HG02623 (cell line): ENCODE measurements at regions not wholly inside any gene's neighbourhood (a gene's known extent, or its start where the extent isn't known, plus 50 kb on each side); places are given as distances from the start of the nearest gene placed in this dataset.

Source experiments
- ATAC-seq: cut with Tn5 transposase; IDR thresholded peaks from one replicate; pipeline ENCODE4 v1.9.1; 2021; ENCODE audit warnings: moderate library complexity; ENCODE audit not compliant: unreplicated experiment

- ATAC-seq: no peak
Measured at GRCh38 chr5:112653638-112654205, 84.0 kb upstream of the APC start.

DNA sequence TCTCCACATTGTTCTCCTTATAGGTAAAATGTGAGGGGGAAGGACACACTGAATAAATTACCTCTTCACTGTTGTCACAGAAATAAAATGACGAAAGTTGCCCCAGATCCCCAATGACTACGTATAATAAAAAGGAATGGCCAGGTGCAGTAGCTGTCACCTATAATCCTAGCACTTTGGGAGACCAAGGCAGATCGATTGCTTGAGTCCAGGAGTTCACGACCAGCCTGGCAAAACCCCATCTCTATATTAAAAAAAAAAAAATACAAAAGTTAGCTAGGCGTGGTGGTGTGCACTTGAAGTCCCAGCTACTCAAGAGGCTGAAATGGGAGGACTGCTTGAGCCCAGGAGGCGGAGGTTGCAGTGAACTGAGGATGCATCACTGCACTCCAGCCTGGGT, 82.2 kb upstream of the APC start:
- ATAC-seq: no peak

GRCh38 chr5:112656451-112656850, 81.2 kb upstream of the APC start:
- ATAC-seq: no peak

DNA sequence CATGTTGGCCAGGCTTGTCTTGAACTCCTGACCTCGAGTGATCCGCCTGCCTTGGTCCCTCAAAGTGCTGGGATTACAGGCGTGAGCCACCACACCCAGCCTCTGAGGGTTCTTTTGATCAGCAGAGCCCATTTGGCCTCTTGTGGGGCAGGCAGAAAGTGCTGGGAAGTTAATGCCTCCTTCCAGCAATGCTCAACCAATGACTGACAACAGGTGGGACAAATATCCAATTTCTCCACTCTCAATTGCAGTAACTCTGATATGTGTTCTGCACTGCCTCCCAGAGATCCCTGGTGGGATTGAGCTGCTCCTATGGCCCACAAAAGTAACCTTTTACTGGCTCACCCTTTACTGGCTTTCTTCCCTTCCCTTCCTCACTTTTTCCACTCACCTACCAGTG, 79.9 kb upstream of the APC start:
- ATAC-seq: no peak

GRCh38 chr5:112660359-112660758, 77.3 kb upstream of the APC start:
- ATAC-seq: no peak

GRCh38 chr5:112663146-112663545, 74.5 kb upstream of the APC start:
- ATAC-seq: no peak

- ATAC-seq: no peak
Measured at GRCh38 chr5:112668016-112668415, 69.7 kb upstream of the APC start.

DNA sequence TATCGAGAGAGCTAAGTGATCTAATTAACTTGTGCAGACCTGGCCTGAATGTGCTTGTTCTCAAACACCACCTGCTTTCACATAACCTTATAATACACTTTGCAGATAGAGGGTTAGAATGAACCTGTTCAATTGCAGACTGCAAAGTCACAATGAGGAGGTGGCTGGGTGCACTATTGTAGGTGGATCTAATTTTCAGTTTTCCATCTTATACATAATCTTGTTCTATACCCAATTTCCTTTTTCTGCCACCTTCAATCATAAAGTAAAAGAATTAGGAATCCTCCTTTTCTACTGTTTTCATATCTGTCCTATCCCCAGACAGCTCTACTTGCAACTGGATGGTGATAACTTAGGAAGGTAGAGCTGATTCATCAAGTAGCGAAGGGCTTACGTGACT, 68.8 kb upstream of the APC start:
- no peak for ATAC-seq

- ATAC-seq: no peak
Measured at GRCh38 chr5:112669328-112669963, 68.2 kb upstream of the APC start.

DNA sequence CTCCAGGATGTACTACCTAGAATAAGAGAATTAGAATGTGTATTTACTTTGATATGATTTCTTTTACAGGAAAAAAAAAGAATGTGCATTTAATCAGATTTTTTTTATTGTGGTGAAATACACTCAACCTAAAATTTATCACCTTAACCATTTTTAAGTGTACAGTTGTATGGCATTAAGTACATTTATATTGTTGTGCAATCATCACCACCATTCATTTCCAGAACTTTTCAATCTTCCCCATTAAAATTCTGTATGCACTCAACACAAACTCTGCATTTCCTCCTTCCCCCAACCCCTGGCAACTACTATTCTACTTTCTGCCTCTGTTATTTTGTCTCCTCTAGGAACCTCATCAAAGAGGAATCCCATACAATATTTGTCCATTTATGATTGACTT, 66.0 kb upstream of the APC start:
- ATAC-seq: no peak

DNA sequence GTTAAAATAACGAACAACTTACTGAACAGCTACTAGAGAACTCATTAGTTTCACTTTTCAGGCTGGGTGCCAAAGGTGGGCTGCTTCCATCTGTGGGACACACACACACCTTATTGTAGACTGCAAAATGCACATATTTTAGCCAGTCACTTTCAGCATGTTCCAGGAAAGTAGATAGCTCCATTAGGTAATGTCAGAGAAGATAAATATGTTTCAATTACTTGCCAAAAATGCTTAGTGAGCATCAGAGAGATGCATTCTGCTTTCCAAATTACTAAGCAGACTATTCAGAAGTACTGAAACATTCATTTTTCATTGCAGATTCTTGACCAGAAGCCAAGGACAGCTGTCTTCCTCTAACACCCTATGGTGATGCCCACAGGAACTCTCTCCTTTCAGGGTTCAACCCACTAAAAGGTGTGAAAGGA, 56.2 kb upstream of the APC start:
- no peak for ATAC-seq

GRCh38 chr5:112682621-112683061, 55.0 kb upstream of the APC start:
- no peak for ATAC-seq

- ATAC-seq: no peak
Measured at GRCh38 chr5:112684121-112684520, 53.6 kb upstream of the APC start.

DNA sequence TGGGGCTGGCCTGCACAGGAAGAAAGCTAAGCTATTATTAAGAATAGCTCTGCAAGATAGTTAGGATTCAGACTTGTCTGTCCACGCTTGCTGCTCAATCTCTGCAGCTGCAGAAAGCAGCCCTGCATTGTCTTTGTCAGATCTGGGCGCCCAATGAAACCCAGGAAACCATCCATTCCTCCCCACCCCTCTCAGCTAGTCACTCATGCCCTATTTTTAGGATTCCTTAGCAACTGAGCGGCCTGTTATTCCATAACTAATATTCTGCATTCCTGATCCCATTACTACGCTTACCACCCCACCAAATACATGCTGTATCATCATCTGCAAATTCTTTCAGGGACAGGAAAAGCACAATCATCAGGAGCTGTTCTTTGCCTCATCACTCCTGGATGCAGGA, 52.9 kb upstream of the APC start:
- no peak for ATAC-seq

GRCh38 chr5:112685386-112685785, 52.3 kb upstream of the APC start:
- no peak for ATAC-seq

GRCh38 chr5:112685931-112686330, 51.8 kb upstream of the APC start:
- no peak for ATAC-seq

DNA sequence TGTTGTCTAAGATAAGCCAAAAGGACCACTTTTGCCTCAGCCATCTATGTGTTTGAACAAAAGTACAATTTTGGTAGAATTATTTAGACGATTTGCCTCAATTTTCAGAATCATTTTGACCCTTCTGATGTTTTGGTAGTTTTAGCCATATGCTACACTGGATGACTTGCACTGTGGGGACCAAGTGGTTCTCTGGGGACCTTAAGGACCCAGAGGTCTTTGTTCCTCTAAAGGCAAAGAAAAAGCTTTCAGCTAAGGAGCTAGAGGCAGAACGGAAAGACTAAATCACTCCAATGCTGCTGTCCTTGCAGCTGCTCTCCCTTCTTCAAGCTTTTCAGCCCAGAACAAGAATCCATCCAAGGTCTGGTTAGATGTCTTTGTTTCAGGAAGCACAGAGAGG, 51.0 kb upstream of the APC start:
- no peak for ATAC-seq

GRCh38 chr5:112687306-112687705, 50.4 kb upstream of the APC start:
- no peak for ATAC-seq
